HUES48 (cell line): ENCODE measurements at regions not wholly inside any gene's neighbourhood (a gene's known extent, or its start where the extent isn't known, plus 50 kb on each side); places are given as distances from the start of the nearest gene placed in this dataset.

ENCODE experiments used
- H3K27ac ChIP-seq: one replicate; pipeline ENCODE4 v1.7.0; 2013; ENCODE audit warnings: low read depth, low read length, inconsistent platforms
- H3K27me3 ChIP-seq: 2 replicates; pipeline ENCODE4 v1.6.1; 2013; ENCODE audit warnings: mild to moderate bottlenecking, low read length; ENCODE audit not compliant: control insufficient read depth, insufficient read depth
- H3K36me3 ChIP-seq: 2 replicates; pipeline ENCODE4 v1.6.1; 2013; ENCODE audit warnings: low read length; ENCODE audit not compliant: control insufficient read depth, insufficient read depth
- H3K4me1 ChIP-seq: 2 replicates; pipeline ENCODE4 v1.6.1; 2013; ENCODE audit warnings: mild to moderate bottlenecking, low read length; ENCODE audit not compliant: control insufficient read depth, insufficient read depth
- H3K4me3 ChIP-seq: 2 replicates; pipeline ENCODE4 v1.5.1; 2013; ENCODE audit warnings: mild to moderate bottlenecking, low read depth, low read length
- H3K9ac ChIP-seq: 2 replicates; pipeline ENCODE4 v1.6.1; 2013; ENCODE audit warnings: mild to moderate bottlenecking, low read depth, low read length, moderate library complexity
- H3K9me3 ChIP-seq: 2 replicates; pipeline ENCODE4 v1.6.1; 2013; ENCODE audit warnings: low read length; ENCODE audit not compliant: control insufficient read depth, insufficient read depth

DNA sequence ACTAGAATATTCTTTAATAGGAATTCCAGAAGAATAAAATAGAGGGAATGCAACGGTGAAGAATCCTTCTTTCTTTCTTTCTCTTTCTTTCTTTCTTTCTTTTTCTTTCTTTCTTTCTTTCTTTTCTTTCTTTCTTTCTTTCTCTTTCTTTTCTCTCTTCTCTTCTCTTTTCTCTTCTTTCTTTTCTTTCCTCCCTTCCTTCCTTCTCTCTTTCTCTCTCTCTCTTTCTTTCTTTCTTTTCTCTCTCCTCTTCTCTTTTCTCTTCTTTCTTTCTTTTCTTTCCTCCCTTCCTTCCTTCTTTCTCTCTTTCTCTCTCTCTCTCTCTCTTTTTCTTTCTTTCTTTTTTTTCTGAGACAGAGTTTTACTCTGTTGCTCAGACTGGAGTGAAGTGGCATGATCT is 160.8 kb upstream of the PRICKLE1 start:
- Histone ChIP-seq H3K36me3 (no peaks in the 10 kb centered on the region), H3K9ac (no peak overlapping the region), H3K9me3 (peaks cover 19% of the 10 kb centered on the region), H3K27ac (no peak overlapping the region), H3K4me3 (no peak overlapping the region), H3K4me1 (no peaks in the 10 kb centered on the region), H3K27me3 (no peaks in the 10 kb centered on the region)

- no peaks in the 10 kb centered on the region for H3K27me3 ChIP-seq
- H3K9ac ChIP-seq: no peak overlapping the region
These were observed 159.7 kb upstream of the PRICKLE1 start for GRCh38 chr12:42749239-42749638.

DNA sequence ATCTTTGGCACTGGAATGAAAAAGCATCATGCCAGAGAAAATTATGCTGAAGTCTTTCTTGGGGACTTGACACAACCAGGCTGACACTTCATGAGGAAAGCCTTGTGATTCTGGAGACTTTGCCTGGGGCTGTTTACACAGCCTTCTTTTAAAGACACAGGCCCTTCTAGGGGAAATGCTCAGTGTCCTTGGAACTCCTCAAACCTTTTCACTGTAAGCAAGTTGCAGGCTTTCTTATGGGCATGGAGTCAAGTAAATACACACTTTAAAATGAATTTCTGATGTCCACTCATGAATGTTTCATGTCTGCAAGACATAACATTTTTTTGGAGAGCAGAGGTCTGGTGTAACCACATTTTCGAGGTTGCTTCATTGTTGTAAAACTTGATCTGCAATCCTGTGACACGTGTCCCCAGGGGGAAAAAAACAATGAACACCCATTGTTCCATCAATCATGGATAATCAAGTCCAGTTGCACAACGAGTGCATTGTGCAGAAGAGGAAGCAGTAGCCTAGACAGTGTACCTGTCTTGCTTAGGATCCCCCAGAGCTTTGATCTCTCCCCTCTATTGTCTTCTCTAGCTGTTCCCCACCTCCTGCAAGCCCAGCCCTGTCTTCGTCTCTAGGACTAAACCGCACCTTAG is 155.1 kb upstream of the PRICKLE1 start:
- Histone ChIP-seq H3K27me3 (no peaks in the 10 kb centered on the region), H3K27ac (no peak overlapping the region)

More at GRCh38 chr12:42749239-42749638, 159.7 kb upstream of the PRICKLE1 start:
- Histone ChIP-seq H3K9me3 (peaks cover 19% of the 10 kb centered on the region), H3K4me3 (no peak overlapping the region), H3K36me3 (no peaks in the 10 kb centered on the region), H3K4me1 (no peaks in the 10 kb centered on the region), H3K27ac (no peak overlapping the region)

GRCh38 chr12:42742716-42743115 is 153.2 kb upstream of the PRICKLE1 start:
- peaks cover 5% of the 10 kb centered on the region; the same call in 1 of the 2 replicates for H3K4me1 ChIP-seq
- peaks cover 19% of the 10 kb centered on the region for H3K9me3 ChIP-seq
- H3K9ac ChIP-seq: no peak overlapping the region
- H3K27ac ChIP-seq: no peak overlapping the region
- no peak overlapping the region for H3K4me3 ChIP-seq
- H3K36me3 ChIP-seq: no peaks in the 10 kb centered on the region
- no peaks in the 10 kb centered on the region for H3K27me3 ChIP-seq

More for the DNA sequence above, 155.1 kb upstream of the PRICKLE1 start:
- H3K4me1 ChIP-seq: no peaks in the 10 kb centered on the region
- peaks cover 19% of the 10 kb centered on the region for H3K9me3 ChIP-seq
- H3K36me3 ChIP-seq: no peaks in the 10 kb centered on the region
- H3K4me3 ChIP-seq: no peak overlapping the region
- H3K9ac ChIP-seq: no peak overlapping the region

- no peaks in the 10 kb centered on the region for H3K27me3 ChIP-seq
- peaks cover 5% of the 10 kb centered on the region; the same call in 1 of the 2 replicates for H3K4me1 ChIP-seq
- peaks cover 16% of the 10 kb centered on the region for H3K9me3 ChIP-seq
- H3K36me3 ChIP-seq: no peaks in the 10 kb centered on the region
- no peak overlapping the region for H3K4me3 ChIP-seq
- no peak overlapping the region for H3K9ac ChIP-seq
- H3K27ac ChIP-seq: no peak overlapping the region
These were observed 152.4 kb upstream of the PRICKLE1 start for GRCh38 chr12:42741771-42742510.

- H3K4me3 ChIP-seq: no peak overlapping the region
- H3K9me3 ChIP-seq: peaks cover 8% of the 10 kb centered on the region
- H3K36me3 ChIP-seq: no peaks in the 10 kb centered on the region
- H3K27ac ChIP-seq: no peak overlapping the region
- peaks cover 5% of the 10 kb centered on the region; the same call in 1 of the 2 replicates for H3K4me1 ChIP-seq
- H3K27me3 ChIP-seq: no peaks in the 10 kb centered on the region
- no peak overlapping the region for H3K9ac ChIP-seq
These were observed 151.5 kb upstream of the PRICKLE1 start for GRCh38 chr12:42741091-42741490.

GRCh38 chr12:42737398-42737797 is 147.9 kb upstream of the PRICKLE1 start:
- Histone ChIP-seq H3K4me3 (no peak overlapping the region), H3K9me3 (no peaks in the 10 kb centered on the region), H3K4me1 (peaks cover 5% of the 10 kb centered on the region; the same call in 1 of the 2 replicates), H3K36me3 (no peaks in the 10 kb centered on the region), H3K27me3 (no peaks in the 10 kb centered on the region), H3K27ac (no peak overlapping the region), H3K9ac (no peak overlapping the region)

- Histone ChIP-seq H3K9me3 (no peaks in the 10 kb centered on the region), H3K27me3 (no peaks in the 10 kb centered on the region), H3K27ac (no peak overlapping the region), H3K36me3 (no peaks in the 10 kb centered on the region), H3K4me3 (no peak overlapping the region), H3K4me1 (peaks cover 5% of the 10 kb centered on the region; the same call in 1 of the 2 replicates), H3K9ac (no peak overlapping the region)
These were observed 146.4 kb upstream of the PRICKLE1 start for GRCh38 chr12:42735861-42736361.

DNA sequence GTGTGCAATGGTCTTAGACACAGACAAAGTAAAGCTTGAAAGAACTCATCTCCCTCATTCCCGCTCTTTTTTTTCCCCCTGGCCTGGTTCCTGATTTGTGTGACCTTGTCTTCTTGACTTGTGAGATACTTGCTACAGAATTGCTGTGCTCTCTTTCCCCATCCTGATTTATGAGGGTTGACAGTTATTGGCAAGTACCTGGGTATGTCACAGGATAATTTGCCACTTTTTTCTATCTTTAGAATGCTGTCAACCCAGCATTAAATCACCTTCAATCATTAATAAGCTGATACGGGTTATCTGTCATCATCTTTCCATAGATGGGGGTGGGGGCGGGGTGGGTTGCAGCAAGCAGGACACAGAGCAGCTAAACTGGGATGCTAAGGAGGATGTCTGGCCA is 144.4 kb upstream of the PRICKLE1 start:
- Histone ChIP-seq H3K9me3 (no peaks in the 10 kb centered on the region), H3K4me3 (no peak overlapping the region), H3K4me1 (peaks cover under 1% of the 10 kb centered on the region; the same call in 1 of the 2 replicates), H3K9ac (no peak overlapping the region), H3K27me3 (no peaks in the 10 kb centered on the region), H3K36me3 (no peaks in the 10 kb centered on the region), H3K27ac (no peak overlapping the region)

DNA sequence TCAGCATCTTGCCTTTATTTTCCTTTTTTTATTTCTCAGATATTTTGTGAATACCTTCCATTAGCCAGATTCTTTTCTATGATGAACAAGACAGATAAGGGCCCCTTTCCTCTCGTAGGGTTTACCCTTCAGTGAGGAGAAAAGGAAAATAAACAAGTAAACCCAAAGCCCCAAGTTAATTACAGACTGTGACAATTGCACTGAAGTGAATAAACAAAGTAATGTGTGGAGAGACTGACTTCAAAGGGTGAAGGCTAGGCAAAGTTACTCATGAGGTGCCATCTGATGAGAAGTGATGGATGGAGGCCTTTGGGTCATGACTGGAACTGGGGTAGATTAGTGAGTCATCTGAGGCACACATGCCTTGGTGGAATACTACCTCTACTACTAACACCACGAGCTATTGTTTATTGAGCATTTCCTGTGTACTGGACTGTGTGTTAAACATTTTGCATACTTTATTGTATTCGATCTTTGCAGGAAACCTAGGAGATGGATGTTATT is 143.4 kb upstream of the PRICKLE1 start:
- no peak overlapping the region for H3K4me3 ChIP-seq
- H3K9ac ChIP-seq: no peak overlapping the region
- H3K27me3 ChIP-seq: no peaks in the 10 kb centered on the region
- no peaks in the 10 kb centered on the region; the same call in 1 of the 2 replicates for H3K4me1 ChIP-seq
- no peaks in the 10 kb centered on the region for H3K36me3 ChIP-seq
- no peak overlapping the region for H3K27ac ChIP-seq
- H3K9me3 ChIP-seq: no peaks in the 10 kb centered on the region

GRCh38 chr12:42730291-42730690 is 140.7 kb upstream of the PRICKLE1 start:
- H3K4me1 ChIP-seq: no peaks in the 10 kb centered on the region
- peaks cover 14% of the 10 kb centered on the region for H3K9me3 ChIP-seq
- H3K27ac ChIP-seq: no peak overlapping the region
- H3K27me3 ChIP-seq: no peaks in the 10 kb centered on the region
- no peak overlapping the region for H3K9ac ChIP-seq
- H3K4me3 ChIP-seq: no peak overlapping the region
- no peaks in the 10 kb centered on the region for H3K36me3 ChIP-seq
